ENCODE measurements at regions not wholly inside any gene's neighbourhood (a gene's known extent, or its start where the extent isn't known, plus 50 kb on each side); places are given as distances from the start of the nearest gene placed in this dataset.

DNA sequence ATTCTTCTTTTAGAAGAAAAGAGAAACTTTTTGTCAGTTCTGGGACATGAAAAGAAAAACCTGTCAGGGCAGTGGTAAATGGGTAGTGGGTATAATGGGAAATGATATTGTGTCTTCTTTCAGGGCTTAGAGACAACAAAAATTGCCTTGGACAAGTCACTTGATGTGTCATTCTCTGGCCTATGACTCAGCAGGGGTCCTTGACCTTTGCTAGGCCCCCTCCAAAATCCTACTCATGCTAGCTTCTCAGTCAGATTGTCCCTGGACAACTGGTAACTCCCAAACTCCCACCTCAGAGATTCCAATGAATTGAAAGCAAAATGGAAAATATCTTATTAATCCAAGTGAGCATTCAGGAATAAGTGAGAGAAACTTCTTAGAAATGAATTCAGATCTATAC is 258.8 kb upstream of the SPRY2 start:
- TF ChIP-seq CTCF (conservative IDR thresholded peaks at IDR 0.05; ENCODE audit: low read length) (no peak), EZH2phosphoT487 (IDR thresholded peaks at IDR 0.05; ENCODE audit: borderline replicate concordance, low read depth, low read length) (no peak)
